GM18868 (cell line): ENCODE measurements at regions not wholly inside any gene's neighbourhood (a gene's known extent, or its start where the extent isn't known, plus 50 kb on each side); places are given as distances from the start of the nearest gene placed in this dataset.

Experiments used
- ATAC-seq: cut with Tn5 transposase; IDR thresholded peaks from one replicate; pipeline ENCODE4 v1.9.1; 2021; ENCODE audit warnings: mild to moderate bottlenecking, moderate library complexity; ENCODE audit not compliant: unreplicated experiment

- ATAC-seq: no peak
Measured at GRCh38 chr15:38646716-38647115, 82.1 kb upstream of the RASGRP1 start.

- no peak for ATAC-seq
Measured at GRCh38 chr15:38647683-38648082, 83.1 kb upstream of the RASGRP1 start.

- no peak for ATAC-seq
Measured at GRCh38 chr15:38648121-38648843, 83.7 kb upstream of the RASGRP1 start.

- no peak for ATAC-seq
Measured at GRCh38 chr15:38650384-38650783, 85.8 kb upstream of the RASGRP1 start.

GRCh38 chr15:38650936-38651327 lies 86.3 kb upstream of the RASGRP1 start:
- no peak for ATAC-seq

GRCh38 chr15:38651328-38652038 lies 86.9 kb upstream of the RASGRP1 start:
- peak; percentile 45 for ATAC-seq

GRCh38 chr15:38652183-38652794 lies 87.7 kb upstream of the RASGRP1 start:
- no peak for ATAC-seq

GRCh38 chr15:38652998-38653397 lies 88.4 kb upstream of the RASGRP1 start:
- ATAC-seq: no peak

GRCh38 chr15:38658431-38658830 lies 93.8 kb upstream of the RASGRP1 start:
- no peak for ATAC-seq

GRCh38 chr15:38660738-38661137 lies 96.1 kb upstream of the RASGRP1 start:
- ATAC-seq: peak; percentile 47

GRCh38 chr15:38662033-38662802 lies 97.6 kb upstream of the RASGRP1 start:
- peak; percentile 51 for ATAC-seq

- ATAC-seq: no peak
Measured at GRCh38 chr15:38662805-38663204, 98.2 kb upstream of the RASGRP1 start.

GRCh38 chr15:38665586-38666305 lies 101.1 kb upstream of the RASGRP1 start:
- ATAC-seq: no peak

GRCh38 chr15:38666865-38667510 lies 102.4 kb upstream of the RASGRP1 start:
- no peak for ATAC-seq

GRCh38 chr15:38667890-38668850 lies 103.6 kb upstream of the RASGRP1 start:
- ATAC-seq: no peak

- ATAC-seq: no peak
Measured at GRCh38 chr15:38668898-38669391, 104.3 kb upstream of the RASGRP1 start.

- peak; percentile 35 for ATAC-seq
Measured at GRCh38 chr15:38670128-38671005, 105.8 kb upstream of the RASGRP1 start.

- no peak for ATAC-seq
Measured at GRCh38 chr15:38671006-38671387, 106.4 kb upstream of the RASGRP1 start.
